IMR-90 (cell line): ENCODE measurements at regions not wholly inside any gene's neighbourhood (a gene's known extent, or its start where the extent isn't known, plus 50 kb on each side); places are given as distances from the start of the nearest gene placed in this dataset.

Experiments used
- ATAC-seq: fragments of 200-7000 bp; cut with Tn5 transposase; 2 replicates; pipeline ENCODE4 v1.9.1; 2020; ENCODE audit warnings: low read depth, mild to moderate bottlenecking, moderate library complexity
- BruUV-seq: library from RNA; stranded (reverse); fragments of 400-500 nt; replicated peaks from 2 replicates; lab custom pipeline; 2021; lab: Mats Ljungman, UMichigan
- CTCF ChIA-PET: fragments of 300-600 bp; formaldehyde crosslinking; extraction: SDS; loops from one replicate; lab custom pipeline; 2021; ENCODE audit warnings: antibody characterized with exemption; lab: Yijun Ruan, JAX
- POLR2A ChIA-PET: fragments of 300-600 bp; sonication (Branson Sonifier 250); formaldehyde crosslinking; loops from one replicate; lab custom pipeline; 2022; ENCODE audit warnings: antibody characterized with exemption; ENCODE audit not compliant: unreplicated experiment; lab: Charles Lee
- DNase-seq: peaks from one replicate; pipeline ENCODE4 v3.0.0; 2013
- H2AFZ ChIP-seq: replicated peaks from 2 replicates; pipeline ENCODE3; 2013; ENCODE audit warnings: low read length, mild to moderate bottlenecking; ENCODE audit not compliant: poor library complexity
- H2AK5ac ChIP-seq: 2 replicates; pipeline ENCODE4 v1.6.1; 2013; ENCODE audit warnings: low read depth, low read length, inconsistent platforms
- H2AK9ac ChIP-seq: replicated peaks from 2 replicates; pipeline ENCODE3; 2013; ENCODE audit warnings: mild to moderate bottlenecking, low read depth, low read length, moderate library complexity; ENCODE audit not compliant: poor library complexity
- H2BK120ac ChIP-seq: 2 replicates; pipeline ENCODE4 v1.6.1; 2013; ENCODE audit warnings: low read depth, low read length, inconsistent platforms
- H2BK15ac ChIP-seq: 3 replicates; pipeline ENCODE4 v1.6.1; 2013; ENCODE audit warnings: low read depth, low read length, inconsistent platforms
- H2BK20ac ChIP-seq: 2 replicates; pipeline ENCODE4 v1.6.1; 2013; ENCODE audit warnings: low read depth, mild to moderate bottlenecking, inconsistent platforms, low read length, moderate library complexity
- H2BK5ac ChIP-seq: 2 replicates; pipeline ENCODE4 v1.6.1; 2013; ENCODE audit warnings: mild to moderate bottlenecking, low read depth, low read length, inconsistent platforms; ENCODE audit not compliant: poor library complexity, severe bottlenecking
- H3K14ac ChIP-seq: replicated peaks from 2 replicates; pipeline ENCODE4 v1.6.1; 2013; ENCODE audit warnings: low read depth, low read length, inconsistent platforms
- H3K18ac ChIP-seq: 2 replicates; pipeline ENCODE4 v1.6.1; 2013; ENCODE audit warnings: low read depth, low read length, control low read depth
- H3K23ac ChIP-seq: 2 replicates; pipeline ENCODE4 v1.6.1; 2013; ENCODE audit warnings: low read depth, low read length, inconsistent platforms
- H3K27ac ChIP-seq: 2 replicates; pipeline ENCODE4 v1.5.1; 2013; ENCODE audit warnings: mild to moderate bottlenecking, control low read depth, low read length; ENCODE audit not compliant: insufficient read depth
- H3K27me3 ChIP-seq: 2 replicates; pipeline ENCODE4 v1.6.1; 2013; ENCODE audit warnings: low read length; ENCODE audit not compliant: control insufficient read depth, insufficient read depth
- H3K36me3 ChIP-seq: 2 replicates; pipeline ENCODE4 v1.6.1; 2013; ENCODE audit warnings: low read length, mixed read lengths; ENCODE audit not compliant: control insufficient read depth, insufficient read depth
- H3K4ac ChIP-seq: 2 replicates; pipeline ENCODE4 v1.6.1; 2013; ENCODE audit warnings: low read depth, low read length, inconsistent platforms
- H3K4me1 ChIP-seq: 2 replicates; pipeline ENCODE4 v1.6.1; 2013; ENCODE audit warnings: low read length, mixed read lengths; ENCODE audit not compliant: control insufficient read depth, insufficient read depth
- H3K4me2 ChIP-seq: 2 replicates; pipeline ENCODE4 v1.6.1; 2013; ENCODE audit warnings: low read depth, mild to moderate bottlenecking, control low read depth, low read length, moderate library complexity
- H3K4me3 ChIP-seq: 2 replicates; pipeline ENCODE4 v1.5.1; 2013; ENCODE audit warnings: low read depth, mild to moderate bottlenecking, control low read depth, low read length, moderate library complexity; ENCODE audit not compliant: insufficient read depth
- H3K56ac ChIP-seq: 2 replicates; pipeline ENCODE4 v1.6.1; 2013; ENCODE audit warnings: low read length, inconsistent platforms; ENCODE audit not compliant: insufficient read depth; ENCODE audit errors: extremely low read depth
- H3K79me1 ChIP-seq, 2 experiments: 2 replicates each; pipeline ENCODE4 v1.6.1; 2013; ENCODE audit warnings: low read length in 2 of 2, inconsistent platforms in 1 of 2, low read depth in 1 of 2
- H3K9ac ChIP-seq: 2 replicates; pipeline ENCODE4 v1.6.1; 2013; ENCODE audit warnings: low read depth, low read length, control low read depth
- H3K9me1 ChIP-seq: 2 replicates; pipeline ENCODE4 v1.6.1; 2013; ENCODE audit warnings: low read length, inconsistent platforms; ENCODE audit not compliant: insufficient read depth
- H3K9me3 ChIP-seq: 2 replicates; pipeline ENCODE4 v1.6.1; 2013; ENCODE audit warnings: low read length; ENCODE audit not compliant: control insufficient read depth, insufficient read depth
- H4K20me1 ChIP-seq: 2 replicates; pipeline ENCODE4 v1.6.1; 2013; ENCODE audit warnings: low read length, inconsistent platforms; ENCODE audit not compliant: insufficient read depth
- H4K5ac ChIP-seq: 2 replicates; pipeline ENCODE4 v1.6.1; 2013; ENCODE audit warnings: mild to moderate bottlenecking, low read depth, low read length, control low read depth
- H4K8ac ChIP-seq, 2 experiments: 2 replicates each; pipeline ENCODE4 v1.6.1; 2013; ENCODE audit warnings: low read depth in 2 of 2, low read length in 2 of 2, control low read depth in 1 of 2, inconsistent platforms in 1 of 2
- H4K91ac ChIP-seq: 2 replicates; pipeline ENCODE4 v1.6.1; 2013; ENCODE audit warnings: low read depth, low read length, inconsistent platforms; ENCODE audit not compliant: insufficient read depth
- CEBPB ChIP-seq: IDR thresholded peaks from 2 replicates; pipeline ENCODE4 v1.6.1; 2012; ENCODE audit warnings: low read depth, low read length, improper control_type of control experiment
- CHD1 ChIP-seq: IDR thresholded peaks from 2 replicates; pipeline ENCODE4 v1.6.1; 2012; ENCODE audit warnings: low read depth, low read length, improper control_type of control experiment
- FOS ChIP-seq: fragments of 150-350 bp; IDR thresholded peaks from 2 replicates; pipeline ENCODE4 v1.6.1; 2016; ENCODE audit warnings: low read depth, low read length
- MAZ ChIP-seq: IDR thresholded peaks from 2 replicates; pipeline ENCODE4 v1.6.1; 2012; ENCODE audit warnings: low read depth, mild to moderate bottlenecking, low read length, improper control_type of control experiment, moderate library complexity, borderline replicate concordance
- MXI1 ChIP-seq: IDR thresholded peaks from 2 replicates; pipeline ENCODE4 v1.6.1; 2012; ENCODE audit warnings: low read depth, mild to moderate bottlenecking, low read length, moderate library complexity, borderline replicate concordance
- NFE2L2 ChIP-seq: fragments of 150-350 bp; IDR thresholded peaks from 2 replicates; pipeline ENCODE4 v1.6.1; 2016; ENCODE audit warnings: low read depth, mild to moderate bottlenecking, low read length
- POLR2A ChIP-seq: IDR thresholded peaks from 2 replicates; pipeline ENCODE4 v1.6.1; 2012; ENCODE audit warnings: mild to moderate bottlenecking, low read depth, low read length
- SMC3 ChIP-seq: fragments of 150-350 bp; IDR thresholded peaks from 2 replicates; pipeline ENCODE4 v1.6.1; 2016; ENCODE audit warnings: low read depth, mild to moderate bottlenecking, antibody characterized with exemption, low read length, moderate library complexity
- WGBS, 2 experiments: methylation state at CpG; one replicate each; pipeline versions ENCODE4 v1.1.5 to v1.1.7; 2013; ENCODE audit warnings: missing lambda C conversion rate in 2 of 2; ENCODE audit not compliant: insufficient read length in 1 of 2; ENCODE audit errors: extremely low coverage in 2 of 2; 5-methylcytosine and 5-hydroxymethylcytosine counted together
- dilution Hi-C: fragments of 300-500 bp; cut with HindIII; formaldehyde crosslinking; loops from one replicate; pipeline ENCODE4 v1.14.3; 2018; ENCODE audit warnings: low sequenced_read_pairs; ENCODE audit not compliant: unreplicated experiment
- in situ Hi-C: fragments of 300-500 bp; cut with MboI; formaldehyde crosslinking; loops from 3 replicates; pipeline ENCODE4 v1.14.3; 2019; ENCODE audit warnings: low sequenced_read_pairs, inconsistent platforms, mixed read lengths
- intact Hi-C: fragments of 100-400 bp; cut with micrococcal nuclease; formaldehyde crosslinking; loops from 2 replicates; pipeline ENCODE4 v1.10.0; 2022
- TF ChIP-seq, protein P1 (sequence below): fragments of 150-350 bp; IDR thresholded peaks from 2 replicates; pipeline ENCODE4 v1.6.1; 2017; ENCODE audit warnings: mild to moderate bottlenecking, antibody characterized with exemption, low read length, low read depth
- TF ChIP-seq, protein P2 (sequence below): conservative IDR thresholded peaks from 2 replicates; pipeline ENCODE4 v1.5.1; 2012; ENCODE audit warnings: mild to moderate bottlenecking, low read depth, low read length, improper control_type of control experiment
- TF ChIP-seq, protein P3 (sequence below): fragments of 150-350 bp; IDR thresholded peaks from 2 replicates; pipeline ENCODE4 v1.6.1; 2016; ENCODE audit warnings: low read depth, mild to moderate bottlenecking, low read length, moderate library complexity, borderline replicate concordance

DNA sequence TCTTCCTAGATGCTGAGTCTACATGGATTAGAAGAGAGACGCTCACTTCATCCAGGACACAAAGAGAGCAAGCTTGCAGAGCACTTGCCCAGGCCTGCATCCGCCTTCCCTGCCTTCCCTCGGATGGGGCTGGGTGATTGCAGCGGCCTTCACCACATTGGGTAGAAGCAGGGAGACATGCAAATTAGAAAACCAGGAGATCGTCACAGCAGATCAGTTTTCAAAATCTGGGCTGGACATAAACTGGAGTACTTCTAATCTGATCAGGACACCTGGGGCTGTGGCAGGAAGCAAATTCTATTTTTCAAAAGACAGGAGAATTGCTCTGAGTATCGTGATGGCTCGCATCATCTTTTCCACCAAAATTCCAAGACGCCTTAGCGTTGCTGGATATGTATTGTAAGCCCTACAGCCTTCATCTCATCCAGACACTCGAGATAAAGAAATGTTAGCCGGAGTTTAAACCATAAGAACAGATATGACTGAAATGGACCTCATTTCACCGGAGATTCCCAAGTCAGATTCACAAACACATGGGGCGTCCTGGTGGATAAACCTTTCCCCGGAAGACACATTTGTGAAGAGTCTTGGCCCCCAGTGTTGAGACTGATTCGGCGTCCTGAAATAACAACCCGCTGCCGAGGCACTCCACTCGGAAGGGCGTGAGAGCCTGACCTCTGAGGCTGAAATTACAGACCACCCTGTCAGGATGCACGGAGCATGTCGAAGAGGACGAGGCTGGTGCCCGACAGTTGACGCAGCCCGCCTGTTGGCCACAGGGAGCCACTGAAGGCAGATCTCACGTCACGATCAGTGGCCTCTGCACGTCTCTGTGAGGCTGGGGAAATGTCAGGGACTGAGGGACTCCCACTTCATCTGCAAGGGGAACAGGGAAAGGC lies 91.2 kb upstream of the PARD3 start (continued):
- no peak for TF ChIP-seq FOS

DNA sequence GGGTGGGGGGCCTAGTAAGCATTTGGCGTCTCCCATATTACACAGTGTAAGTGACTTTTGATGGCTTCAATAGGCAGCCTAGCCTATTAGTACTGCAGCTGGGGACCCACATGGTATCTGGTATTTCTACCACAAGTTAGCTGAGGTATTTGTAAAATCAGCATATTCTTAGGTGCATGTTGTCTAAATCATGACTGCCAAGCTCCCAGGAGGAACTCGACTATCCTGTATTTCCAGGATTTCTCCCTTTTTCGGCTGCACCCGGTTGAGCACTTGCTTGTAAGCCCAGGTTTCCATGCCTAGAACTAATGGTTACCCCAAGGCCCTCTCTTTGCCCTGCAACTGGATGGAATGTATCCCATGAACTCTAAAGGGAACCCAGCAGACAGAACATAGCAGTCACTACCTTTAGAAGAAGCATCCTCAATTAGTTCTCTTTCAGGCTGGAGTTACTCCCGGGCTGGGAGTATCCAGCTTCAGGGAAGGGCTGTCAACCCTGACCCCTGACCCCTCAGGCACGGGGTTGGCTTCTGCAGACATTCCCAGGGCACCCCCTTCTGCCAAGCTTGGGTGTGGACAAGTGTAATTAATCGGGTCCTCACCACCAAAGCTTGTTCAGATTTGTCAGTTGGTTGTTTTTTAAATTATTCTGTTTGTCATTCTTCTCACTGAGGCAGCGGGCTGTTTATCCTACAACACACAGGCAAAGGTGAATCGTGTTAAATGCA lies 90.3 kb upstream of the PARD3 start:
- H3K4me2 ChIP-seq, result no peak overlapping the region
- in situ Hi-C loops, result no loop called here
- ChIA-PET CTCF (no interaction called here), POLR2A (no interaction called here)
- H3K9ac ChIP-seq, result no peak overlapping the region
- no peak overlapping the region for H3K23ac ChIP-seq
- no peaks in the 10 kb centered on the region; the same call in none of the 2 replicates for H3K27me3 ChIP-seq
- H4K5ac ChIP-seq, result no peak overlapping the region
- H2AK9ac ChIP-seq, result no peak overlapping the region
- H3K27ac ChIP-seq, result no peak overlapping the region
- no peak overlapping the region for H3K18ac ChIP-seq
- DNase-seq (no peak), ATAC-seq (no peak)
- no peak overlapping the region for H2BK20ac ChIP-seq
- H4K91ac ChIP-seq, result no peak overlapping the region
- H3K14ac ChIP-seq, result no peak overlapping the region
- no peak overlapping the region; the same call in 1 of the 2 replicates for H2BK120ac ChIP-seq
- H4K20me1 ChIP-seq, result no peaks in the 10 kb centered on the region
- H2AK5ac ChIP-seq, result no peak overlapping the region
- no peak overlapping the region for H2AFZ ChIP-seq
- H2BK5ac ChIP-seq, result no peak overlapping the region
- no peak overlapping the region for H3K56ac ChIP-seq
- H3K9me3 ChIP-seq, result no peaks in the 10 kb centered on the region
- peaks cover 3% of the 10 kb centered on the region; the same call in 1 of the 2 replicates for H3K4me1 ChIP-seq
- BruUV-seq, result no TSS peak
- 100% methylated on average over 1 of the region's 9 CpGs; no CpG with 5 or more reads in 1 of the 2 experiments for WGBS, 2 experiments
- no peak overlapping the region for H3K4me3 ChIP-seq
- dilution Hi-C loops, result no loop called here
- H3K36me3 ChIP-seq, result no peaks in the 10 kb centered on the region
- no peak overlapping the region for H2BK15ac ChIP-seq
- no peak overlapping the region for H4K8ac ChIP-seq
- H3K9me1 ChIP-seq, result no peaks in the 10 kb centered on the region
- no peak overlapping the region for H3K4ac ChIP-seq
- H3K79me1 ChIP-seq, result no peaks in the 10 kb centered on the region
- intact Hi-C loops, result no loop called here
- TF ChIP-seq CHD1 (no peak), SMC3 (no peak), MAZ (no peak), POLR2A (no peak), CEBPB (no peak), MXI1 (no peak), NFE2L2 (no peak)
- TF ChIP-seq, protein P1, sequence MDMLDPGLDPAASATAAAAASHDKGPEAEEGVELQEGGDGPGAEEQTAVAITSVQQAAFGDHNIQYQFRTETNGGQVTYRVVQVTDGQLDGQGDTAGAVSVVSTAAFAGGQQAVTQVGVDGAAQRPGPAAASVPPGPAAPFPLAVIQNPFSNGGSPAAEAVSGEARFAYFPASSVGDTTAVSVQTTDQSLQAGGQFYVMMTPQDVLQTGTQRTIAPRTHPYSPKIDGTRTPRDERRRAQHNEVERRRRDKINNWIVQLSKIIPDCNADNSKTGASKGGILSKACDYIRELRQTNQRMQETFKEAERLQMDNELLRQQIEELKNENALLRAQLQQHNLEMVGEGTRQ, result no peak
- TF ChIP-seq, protein P2, sequence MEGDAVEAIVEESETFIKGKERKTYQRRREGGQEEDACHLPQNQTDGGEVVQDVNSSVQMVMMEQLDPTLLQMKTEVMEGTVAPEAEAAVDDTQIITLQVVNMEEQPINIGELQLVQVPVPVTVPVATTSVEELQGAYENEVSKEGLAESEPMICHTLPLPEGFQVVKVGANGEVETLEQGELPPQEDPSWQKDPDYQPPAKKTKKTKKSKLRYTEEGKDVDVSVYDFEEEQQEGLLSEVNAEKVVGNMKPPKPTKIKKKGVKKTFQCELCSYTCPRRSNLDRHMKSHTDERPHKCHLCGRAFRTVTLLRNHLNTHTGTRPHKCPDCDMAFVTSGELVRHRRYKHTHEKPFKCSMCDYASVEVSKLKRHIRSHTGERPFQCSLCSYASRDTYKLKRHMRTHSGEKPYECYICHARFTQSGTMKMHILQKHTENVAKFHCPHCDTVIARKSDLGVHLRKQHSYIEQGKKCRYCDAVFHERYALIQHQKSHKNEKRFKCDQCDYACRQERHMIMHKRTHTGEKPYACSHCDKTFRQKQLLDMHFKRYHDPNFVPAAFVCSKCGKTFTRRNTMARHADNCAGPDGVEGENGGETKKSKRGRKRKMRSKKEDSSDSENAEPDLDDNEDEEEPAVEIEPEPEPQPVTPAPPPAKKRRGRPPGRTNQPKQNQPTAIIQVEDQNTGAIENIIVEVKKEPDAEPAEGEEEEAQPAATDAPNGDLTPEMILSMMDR, result no peak
- TF ChIP-seq, protein P3, sequence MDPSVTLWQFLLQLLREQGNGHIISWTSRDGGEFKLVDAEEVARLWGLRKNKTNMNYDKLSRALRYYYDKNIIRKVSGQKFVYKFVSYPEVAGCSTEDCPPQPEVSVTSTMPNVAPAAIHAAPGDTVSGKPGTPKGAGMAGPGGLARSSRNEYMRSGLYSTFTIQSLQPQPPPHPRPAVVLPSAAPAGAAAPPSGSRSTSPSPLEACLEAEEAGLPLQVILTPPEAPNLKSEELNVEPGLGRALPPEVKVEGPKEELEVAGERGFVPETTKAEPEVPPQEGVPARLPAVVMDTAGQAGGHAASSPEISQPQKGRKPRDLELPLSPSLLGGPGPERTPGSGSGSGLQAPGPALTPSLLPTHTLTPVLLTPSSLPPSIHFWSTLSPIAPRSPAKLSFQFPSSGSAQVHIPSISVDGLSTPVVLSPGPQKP, result no peak
